ENCODE measurements at regions not wholly inside any gene's neighbourhood (a gene's known extent, or its start where the extent isn't known, plus 50 kb on each side); places are given as distances from the start of the nearest gene placed in this dataset.

DNA sequence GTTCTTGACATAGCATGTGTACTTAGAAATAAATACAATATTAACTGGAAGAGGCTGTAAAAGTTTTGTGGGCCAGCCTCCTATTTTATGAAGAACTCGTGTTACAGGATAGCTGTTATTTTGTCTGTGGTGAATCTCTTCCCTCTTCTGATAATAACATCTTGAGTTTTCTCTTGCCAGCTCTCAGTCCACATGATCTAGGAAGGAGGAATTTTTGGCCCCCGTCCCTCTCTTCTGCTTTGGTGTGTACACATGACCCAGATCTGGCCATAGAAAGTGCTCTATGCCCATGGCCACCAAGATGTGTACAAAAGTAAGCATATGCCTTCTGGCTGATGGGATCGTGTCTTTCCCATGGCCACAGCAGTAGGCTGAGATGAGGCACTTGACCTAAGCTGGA is 108.0 kb upstream of the LEF1 start:
- no peak for DNase-seq (ENCODE audit: low read depth in 3 of 3)

DNA sequence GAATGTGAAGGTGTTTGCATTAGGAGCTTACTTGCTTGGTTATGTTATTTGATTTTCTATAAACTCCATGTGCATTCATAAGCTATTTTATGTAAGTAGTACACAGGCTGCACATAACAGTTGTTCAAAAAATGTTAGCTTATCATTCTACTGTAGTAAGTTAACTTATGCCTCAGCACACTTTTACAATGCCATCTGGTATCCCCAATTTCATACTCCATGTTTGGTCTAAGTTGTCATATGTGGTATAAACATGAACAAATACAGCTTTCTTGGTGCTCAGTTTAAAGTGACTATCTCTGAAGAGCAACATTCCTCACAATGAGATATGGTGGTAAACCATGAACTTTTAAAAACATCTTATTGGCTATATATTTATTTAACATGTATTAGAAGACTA is 104.3 kb upstream of the LEF1 start:
- DNase-seq (ENCODE audit: low read depth in 3 of 3): no peak

- no peak for DNase-seq (ENCODE audit: low read depth in 3 of 3)
Observed at GRCh38 chr4:108272561-108272960, 103.8 kb upstream of the LEF1 start.

DNA sequence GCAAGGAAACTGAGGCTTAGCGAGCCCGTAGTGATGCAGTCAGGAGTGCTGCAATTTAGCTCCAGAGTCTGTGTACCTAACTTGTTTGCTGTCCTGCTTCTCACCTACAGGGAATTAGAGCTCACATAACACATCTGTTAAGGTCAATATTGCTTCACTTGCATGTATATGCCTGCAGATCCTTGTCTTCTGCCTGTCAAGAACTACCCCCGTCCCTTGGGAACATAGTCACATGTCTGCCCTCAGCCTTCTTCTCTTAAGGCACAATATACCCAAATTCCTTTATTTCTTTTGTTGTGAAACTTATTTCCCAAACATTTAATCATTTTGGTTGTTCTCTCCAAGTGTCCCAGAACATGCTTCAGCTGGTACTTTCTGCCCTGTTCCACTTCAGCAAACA is 103.3 kb upstream of the LEF1 start:
- no peak for DNase-seq (ENCODE audit: low read depth in 3 of 3)

DNA sequence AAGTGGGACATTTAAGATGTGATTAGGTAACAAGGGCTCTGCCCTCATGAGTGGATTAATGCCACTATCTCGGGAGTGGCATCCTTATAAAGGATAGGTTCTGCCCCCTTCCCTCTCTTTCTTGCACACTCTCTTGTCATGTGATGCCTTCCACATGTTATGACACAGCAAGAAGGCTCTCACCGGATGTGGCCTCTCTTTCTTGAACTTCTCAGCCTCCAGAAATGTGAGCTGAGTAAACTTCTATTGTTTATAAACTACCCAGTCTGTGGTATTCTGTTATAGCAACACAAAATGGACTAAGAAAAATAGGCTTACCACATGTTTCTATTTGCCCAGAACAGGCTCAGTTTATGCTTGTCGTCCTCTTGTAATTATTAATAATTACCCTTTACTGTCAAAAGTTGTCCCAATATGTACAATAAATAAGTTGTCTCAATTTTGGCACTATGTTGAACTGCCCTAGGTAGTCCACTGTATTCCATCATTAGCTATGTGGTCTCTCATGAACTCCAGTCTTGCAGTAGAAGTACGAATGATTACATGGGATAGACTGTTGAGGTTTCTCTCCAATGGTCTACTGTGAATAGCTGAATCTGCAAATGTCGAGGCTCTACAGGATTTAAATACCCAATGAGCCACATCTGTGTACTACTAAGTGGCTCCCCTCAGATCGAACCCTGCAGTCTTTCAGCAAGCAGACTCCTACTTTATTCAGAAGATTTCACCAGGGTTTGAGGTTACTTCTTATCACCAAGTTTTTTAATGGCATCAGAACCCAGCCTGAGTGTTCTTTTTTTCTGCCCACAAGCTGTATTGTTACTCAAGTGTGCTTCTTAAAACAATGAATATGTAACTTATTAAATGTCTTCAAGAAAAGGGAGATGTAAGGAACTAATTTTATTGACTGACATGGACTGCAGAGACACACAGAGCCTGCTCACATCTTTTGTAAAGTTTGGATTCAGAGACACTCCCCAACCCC is 102.0 kb upstream of the LEF1 start:
- no peak for DNase-seq (ENCODE audit: low read depth in 3 of 3)

GRCh38 chr4:108264693-108265092 is 96.0 kb upstream of the LEF1 start:
- DNase-seq (ENCODE audit: low read depth in 3 of 3): no peak

DNA sequence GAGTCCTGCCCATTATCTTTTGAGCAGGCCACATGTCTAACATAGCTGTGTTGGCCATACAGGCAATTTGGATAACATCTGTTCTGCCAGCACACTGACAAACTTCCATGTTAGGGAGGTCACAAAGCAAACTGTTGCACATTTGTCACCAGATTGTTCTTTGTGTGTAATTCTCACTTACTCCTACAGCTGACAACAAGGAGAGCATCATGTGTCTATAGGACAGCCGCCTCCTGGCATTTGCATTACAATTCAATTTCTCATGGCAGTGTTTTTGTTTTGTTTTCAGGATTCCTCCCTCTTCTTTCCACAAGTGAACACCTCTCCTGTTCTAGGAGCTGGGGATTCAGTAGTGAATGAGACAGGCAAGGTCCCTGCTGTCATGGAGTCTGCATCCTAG is 94.3 kb upstream of the LEF1 start:
- DNase-seq (ENCODE audit: low read depth in 3 of 3): no peak

GRCh38 chr4:108261026-108261425 is 92.3 kb upstream of the LEF1 start:
- no peak for DNase-seq (ENCODE audit: low read depth in 3 of 3)

GRCh38 chr4:108256538-108256937 is 87.8 kb upstream of the LEF1 start:
- no peak for DNase-seq (ENCODE audit: low read depth in 3 of 3)

DNA sequence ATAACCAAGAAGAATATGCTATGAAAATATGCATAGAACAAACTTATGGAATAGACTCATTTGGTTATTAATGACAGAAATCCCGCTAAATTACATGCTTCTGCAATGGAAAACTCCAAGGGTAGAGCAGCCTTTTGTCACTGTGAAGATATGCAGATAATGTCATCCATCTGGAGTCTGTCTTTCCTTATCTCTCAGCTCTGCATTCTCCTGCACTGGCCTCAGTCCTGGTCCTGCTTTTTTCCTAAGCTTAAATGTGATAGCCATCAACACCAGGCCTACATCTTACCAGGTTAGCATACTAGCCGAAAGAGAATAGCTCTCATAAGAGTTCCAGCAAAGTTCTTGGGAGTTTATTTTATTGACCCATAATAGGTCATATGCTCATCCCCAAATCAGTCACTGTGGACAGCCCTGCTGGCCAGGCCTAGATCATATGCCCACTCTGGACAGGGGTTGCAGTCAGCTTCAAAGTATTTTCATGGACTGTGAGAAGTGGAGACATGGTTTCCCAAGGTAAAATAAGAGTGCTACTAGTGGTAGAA is 86.5 kb upstream of the LEF1 start:
- DNase-seq (ENCODE audit: low read depth in 3 of 3): no peak

- no peak for DNase-seq (ENCODE audit: low read depth in 3 of 3)
Observed at GRCh38 chr4:108249397-108249796, 80.7 kb upstream of the LEF1 start.

DNA sequence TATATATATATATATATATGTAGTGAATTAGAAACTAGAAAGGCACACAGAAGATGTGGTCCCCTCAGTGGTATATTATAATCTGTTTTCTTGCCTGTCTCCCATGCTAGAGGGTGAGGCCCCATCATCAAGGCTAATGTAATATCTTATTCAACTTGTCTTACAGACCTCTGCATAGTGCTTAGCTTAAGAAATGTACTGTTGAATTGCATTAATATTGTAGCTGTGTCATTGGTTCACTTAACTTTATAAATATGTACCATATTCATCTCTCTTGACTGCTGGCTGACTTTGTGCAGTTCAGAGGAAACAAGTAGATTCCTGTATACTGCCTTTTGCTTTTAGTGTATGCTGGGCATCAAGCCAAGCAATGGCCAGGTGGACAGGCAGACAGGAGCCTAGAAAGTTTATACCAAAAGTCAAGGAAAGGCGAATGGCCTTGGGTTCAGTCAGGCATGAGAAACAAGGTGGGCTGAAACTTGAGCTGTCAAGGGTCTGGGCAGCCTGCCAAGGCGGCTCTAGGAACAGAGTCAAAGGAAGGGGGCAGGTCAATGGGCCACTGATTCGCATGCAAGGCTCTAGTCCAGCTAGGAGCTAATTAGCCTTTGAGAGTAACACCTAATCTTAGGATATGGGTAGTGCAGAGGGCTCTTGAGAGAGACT is 78.8 kb upstream of the LEF1 start:
- no peak for DNase-seq (ENCODE audit: low read depth in 3 of 3)

GRCh38 chr4:108244606-108245005 is 75.9 kb upstream of the LEF1 start:
- no peak for DNase-seq (ENCODE audit: low read depth in 3 of 3)

GRCh38 chr4:108240366-108240765 is 71.6 kb upstream of the LEF1 start:
- no peak for DNase-seq (ENCODE audit: low read depth in 3 of 3)

DNA sequence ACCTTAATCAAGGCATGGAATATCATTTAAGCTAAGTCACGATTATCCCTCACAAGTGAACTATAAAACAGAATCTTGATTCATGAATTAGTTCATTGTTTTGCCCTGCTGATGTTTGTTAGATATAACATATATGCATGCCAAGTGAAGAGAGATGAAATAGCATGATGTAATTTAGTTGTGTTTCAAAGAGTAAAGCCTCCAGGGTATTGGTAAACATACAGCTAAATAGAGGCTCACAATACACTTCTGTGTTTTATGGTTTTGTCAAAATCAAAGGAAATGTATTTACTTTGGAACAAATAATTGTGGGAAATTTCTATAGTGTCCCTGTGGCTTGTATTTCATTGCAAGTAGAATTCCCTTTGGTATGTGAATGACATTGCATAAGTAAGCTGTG is 69.0 kb upstream of the LEF1 start:
- DNase-seq (ENCODE audit: low read depth in 3 of 3): no peak

GRCh38 chr4:108236264-108236663 is 67.5 kb upstream of the LEF1 start:
- no peak for DNase-seq (ENCODE audit: low read depth in 3 of 3)

GRCh38 chr4:108227923-108228322 is 59.2 kb upstream of the LEF1 start:
- DNase-seq (ENCODE audit: low read depth in 3 of 3): no peak

- no peak for DNase-seq (ENCODE audit: low read depth in 3 of 3)
Observed at GRCh38 chr4:108224611-108225053, 55.9 kb upstream of the LEF1 start.

GRCh38 chr4:108223313-108223712 is 54.6 kb upstream of the LEF1 start:
- no peak for DNase-seq (ENCODE audit: low read depth in 3 of 3)

GRCh38 chr4:108219998-108220397 is 51.3 kb upstream of the LEF1 start:
- DNase-seq (ENCODE audit: low read depth in 3 of 3): no peak

All from stimulated activated CD4-positive, alpha-beta T cell treated with anti-CD3 and anti-CD28 coated beads, TNF-alpha, amount 100 ng/mL, for 4 hours (primary cell).